ENCODE measurements at regions not wholly inside any gene's neighbourhood (a gene's known extent, or its start where the extent isn't known, plus 50 kb on each side); places are given as distances from the start of the nearest gene placed in this dataset.
A peak's percentile ranks its signal among the peaks of the same experiment; 100 is the strongest.

GRCh38 chr4:35772291-35772690 is 472.0 kb downstream of the ARAP2 start:
- DNase-seq, result no peak

GRCh38 chr4:35789899-35790574 is 454.3 kb downstream of the ARAP2 start:
- no peak for DNase-seq

- DNase-seq, result no peak
Measured at GRCh38 chr4:35793045-35793722, 451.1 kb downstream of the ARAP2 start.

- no peak for DNase-seq
Measured at GRCh38 chr4:35793766-35794165, 450.5 kb downstream of the ARAP2 start.

GRCh38 chr4:35800669-35801068 is 443.6 kb downstream of the ARAP2 start:
- DNase-seq, result no peak

GRCh38 chr4:35802644-35803043 is 441.7 kb downstream of the ARAP2 start:
- DNase-seq, result no peak

GRCh38 chr4:35818520-35818919 is 425.8 kb downstream of the ARAP2 start:
- DNase-seq, result no peak

- no peak for DNase-seq
Measured at GRCh38 chr4:35820003-35820402, 424.3 kb downstream of the ARAP2 start.

- DNase-seq, result no peak
Measured at GRCh38 chr4:35824231-35824630, 420.1 kb downstream of the ARAP2 start.

GRCh38 chr4:35835893-35836292 is 408.4 kb downstream of the ARAP2 start:
- no peak for DNase-seq

GRCh38 chr4:35836596-35836995 is 407.7 kb downstream of the ARAP2 start:
- no peak for DNase-seq

- DNase-seq, result peak; percentile 58
Measured at GRCh38 chr4:35867057-35867456, 377.3 kb downstream of the ARAP2 start.

GRCh38 chr4:35872273-35872672 is 372.0 kb downstream of the ARAP2 start:
- DNase-seq, result no peak

GRCh38 chr4:35879479-35879878 is 364.8 kb downstream of the ARAP2 start:
- no peak for DNase-seq

GRCh38 chr4:35883108-35883507 is 361.2 kb downstream of the ARAP2 start:
- no peak for DNase-seq

GRCh38 chr4:35884714-35885480 is 359.4 kb downstream of the ARAP2 start:
- DNase-seq, result no peak

- DNase-seq, result no peak
Measured at GRCh38 chr4:35897808-35898207, 346.5 kb downstream of the ARAP2 start.

- no peak for DNase-seq
Measured at GRCh38 chr4:35900286-35901243, 343.7 kb downstream of the ARAP2 start.

- DNase-seq, result no peak
Measured at GRCh38 chr4:35912174-35912573, 332.1 kb downstream of the ARAP2 start.

GRCh38 chr4:35918491-35918977 is 325.8 kb downstream of the ARAP2 start:
- no peak for DNase-seq

GRCh38 chr4:35925806-35926205 is 318.5 kb downstream of the ARAP2 start:
- DNase-seq, result no peak

GRCh38 chr4:35926788-35927187 is 317.5 kb downstream of the ARAP2 start:
- DNase-seq, result no peak

GRCh38 chr4:35933901-35934300 is 310.4 kb downstream of the ARAP2 start:
- no peak for DNase-seq
